ENCODE measurements at regions not wholly inside any gene's neighbourhood (a gene's known extent, or its start where the extent isn't known, plus 50 kb on each side); places are given as distances from the start of the nearest gene placed in this dataset.

DNA sequence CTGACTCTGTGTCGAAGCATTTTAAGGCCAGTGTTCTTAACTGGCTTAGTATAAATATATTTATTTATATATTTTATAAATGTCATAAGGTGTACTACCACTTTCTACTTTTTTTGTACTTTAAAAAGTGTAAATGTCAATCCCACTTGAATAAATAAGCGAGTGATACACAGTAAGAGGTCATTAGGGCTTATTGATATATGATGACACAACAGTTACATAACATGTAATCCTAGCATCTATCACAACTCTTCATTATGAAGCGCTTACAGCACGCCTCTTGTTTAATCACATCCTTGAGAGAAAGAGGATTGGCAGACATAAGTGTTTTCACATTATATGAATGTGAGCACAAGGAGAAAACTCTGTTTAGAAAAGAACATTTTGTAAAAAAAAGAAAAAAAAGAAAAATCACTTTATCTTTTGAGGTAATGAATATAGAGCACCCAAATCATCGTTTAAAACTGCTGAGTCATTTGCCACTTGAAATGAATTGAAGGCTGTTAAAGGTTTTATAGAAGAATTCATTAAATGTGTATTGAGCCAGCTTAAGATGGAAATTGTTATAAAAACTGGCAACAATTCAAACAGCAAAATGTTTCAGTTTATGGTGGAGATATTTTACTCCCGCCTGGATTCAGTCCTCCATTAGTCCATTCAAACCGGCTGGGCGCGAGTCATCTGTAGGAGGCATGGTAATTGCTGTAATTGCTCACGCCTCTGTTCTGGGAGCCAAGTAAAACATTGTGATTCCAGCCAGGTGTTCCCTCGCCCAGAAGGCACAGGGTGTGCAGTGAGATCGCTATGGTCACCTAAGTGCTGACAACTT, 627.3 kb upstream of the KIRREL3 start (continued):
- TF ChIP-seq, protein P1, sequence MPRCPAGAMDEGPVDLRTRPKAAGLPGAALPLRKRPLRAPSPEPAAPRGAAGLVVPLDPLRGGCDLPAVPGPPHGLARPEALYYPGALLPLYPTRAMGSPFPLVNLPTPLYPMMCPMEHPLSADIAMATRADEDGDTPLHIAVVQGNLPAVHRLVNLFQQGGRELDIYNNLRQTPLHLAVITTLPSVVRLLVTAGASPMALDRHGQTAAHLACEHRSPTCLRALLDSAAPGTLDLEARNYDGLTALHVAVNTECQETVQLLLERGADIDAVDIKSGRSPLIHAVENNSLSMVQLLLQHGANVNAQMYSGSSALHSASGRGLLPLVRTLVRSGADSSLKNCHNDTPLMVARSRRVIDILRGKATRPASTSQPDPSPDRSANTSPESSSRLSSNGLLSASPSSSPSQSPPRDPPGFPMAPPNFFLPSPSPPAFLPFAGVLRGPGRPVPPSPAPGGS (IDR thresholded peaks at IDR 0.05; ENCODE audit: borderline replicate concordance, insufficient read depth, low read depth, low read length, poor library complexity, severe bottlenecking): no peak
- no peak for TF ChIP-seq FOXK2 (IDR thresholded peaks at IDR 0.05)

DNA sequence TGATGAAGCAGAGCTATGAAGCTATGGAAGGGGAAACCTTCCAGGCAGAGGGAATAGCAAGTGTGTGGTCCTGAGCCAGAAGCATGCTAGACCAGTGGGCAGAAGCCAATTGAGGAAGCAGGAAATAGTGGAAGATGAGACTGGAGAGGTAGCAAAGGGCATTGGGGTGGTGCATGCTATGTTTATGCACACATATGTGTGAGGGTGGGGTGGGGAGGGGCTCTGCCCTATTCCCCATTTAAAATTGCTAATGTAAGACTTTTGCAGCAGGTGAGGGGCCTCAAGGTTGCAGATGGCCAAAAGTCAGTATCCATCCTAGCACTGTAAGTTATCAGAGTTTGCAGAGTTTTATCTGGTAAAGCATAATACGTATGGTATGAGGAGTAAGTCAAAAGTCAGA, 626.6 kb upstream of the KIRREL3 start:
- ATAC-seq (no peak), DNase-seq (ENCODE audit: low read depth, low spot score) (no peak), FAIRE-seq (no peak)
- intact Hi-C loops (cut with micrococcal nuclease; ENCODE audit: unreplicated experiment) (no loop called here), in situ Hi-C loops (cut with MboI) (no loop called here)
- Histone ChIP-seq H3K36me3 (ENCODE audit: control insufficient read depth in 2 of 2, insufficient read depth in 2 of 2, low read length in 1 of 2) (no peaks in the 10 kb centered on the region), H3K9me3 (replicated peaks; ENCODE audit: control insufficient read depth, insufficient read depth, low read length) (no peaks in the 10 kb centered on the region), H3K9ac (ENCODE audit: control insufficient read depth, insufficient read depth, low read length) (no peak overlapping the region), H3K27me3 (replicated peaks in 1 of 2; ENCODE audit: control insufficient read depth in 2 of 2, insufficient read depth in 2 of 2, low read length in 1 of 2) (no peaks in the 10 kb centered on the region), H3K4me2 (ENCODE audit: control insufficient read depth, insufficient read depth) (no peak overlapping the region), H3K4me3 (no peak overlapping the region), H3K79me2 (ENCODE audit: control insufficient read depth, insufficient read depth, low read length) (no peaks in the 10 kb centered on the region), H2AFZ (ENCODE audit: control insufficient read depth, low read depth, low read length) (no peak overlapping the region), H3K4me1 (ENCODE audit: control insufficient read depth, insufficient read depth, low read length) (no peaks in the 10 kb centered on the region), H3K27ac (ENCODE audit: control insufficient read depth, insufficient read depth) (no peak overlapping the region), H4K20me1 (ENCODE audit: control insufficient read depth, insufficient read depth) (no peaks in the 10 kb centered on the region)
- ChIA-PET SMC1A (ENCODE audit: uncharacterized antibody, unreplicated experiment) (no interaction called here), RAD21 (ENCODE audit: unreplicated experiment) (no interaction called here), CTCF (no interaction called here), POLR2A (no interaction called here)
- no peak for TF ChIP-seq HDGF (IDR thresholded peaks at IDR 0.05)
- TF ChIP-seq HCFC1 (IDR thresholded peaks at IDR 0.05; ENCODE audit: low read length): no peak
- no peak for TF ChIP-seq CBX5 (IDR thresholded peaks at IDR 0.05; ENCODE audit: low read depth)
- no peak for TF ChIP-seq SUZ12 (IDR thresholded peaks at IDR 0.05; ENCODE audit: unreplicated experiment)
- 48% methylated on average over 1 of the region's 1 CpG for WGBS (ENCODE audit: insufficient coverage, insufficient replicate concordance, low lambda C conversion rate, missing lambda C conversion rate)
- no TSS peak for BruUV-seq (replicated peaks)

Data from GM12878 (cell line).